HEK293 (cell line): ENCODE measurements at regions not wholly inside any gene's neighbourhood (a gene's known extent, or its start where the extent isn't known, plus 50 kb on each side); places are given as distances from the start of the nearest gene placed in this dataset.

Source experiments
- CTCF ChIA-PET: fragments of 350-600 bp; formaldehyde crosslinking; extraction: SDS; loops from one replicate; lab custom pipeline; 2021; ENCODE audit warnings: antibody characterized with exemption; lab: Yijun Ruan, JAX
- POLR2A ChIA-PET: fragments of 300-600 bp; formaldehyde crosslinking; extraction: SDS; loops from one replicate; lab custom pipeline; 2020; ENCODE audit warnings: antibody characterized with exemption, inconsistent platforms; lab: Yijun Ruan, JAX
- H3K27ac ChIP-seq: fragments of 200-500 bp; sonication (Bioruptor generic); 2 replicates; pipeline ENCODE4 v1.5.1; 2014; ENCODE audit warnings: low read depth, low read length, control low read depth, inconsistent platforms; ENCODE audit errors: extremely low read depth
- H3K36me3 ChIP-seq, 2 experiments: fragments of 200-500 bp in 1 of 2; sonication (Bioruptor generic) in 1 of 2; 1 replicate in 1 of 2; 2 replicates in 1 of 2; pipeline ENCODE4 v1.5.1; 2014 to 2017; ENCODE audit warnings: inconsistent platforms in 2 of 2, low read length in 2 of 2; ENCODE audit not compliant: control insufficient read depth in 2 of 2, insufficient read depth in 1 of 2
- H3K4me1 ChIP-seq: fragments of 200-500 bp; sonication (Bioruptor generic); 2 replicates; pipeline ENCODE4 v1.5.1; 2014; ENCODE audit warnings: mild to moderate bottlenecking, low read length, inconsistent platforms; ENCODE audit not compliant: control insufficient read depth, insufficient read depth
- H3K4me3 ChIP-seq: 2 replicates; pipeline ENCODE4 v1.5.1; 2011; ENCODE audit warnings: low read depth, mild to moderate bottlenecking, control low read depth, low read length, moderate library complexity
- H3K9me3 ChIP-seq: fragments of 200-500 bp; sonication (Bioruptor generic); 2 replicates; pipeline ENCODE4 v1.5.1; 2014; ENCODE audit warnings: low read depth, low read length, inconsistent platforms; ENCODE audit not compliant: control insufficient read depth, insufficient read depth
- HOXC10 ChIP-seq: sonication (generic); formaldehyde crosslinking; IDR thresholded peaks from 2 replicates; pipeline ENCODE4 v1.8.1; 2023; ENCODE audit warnings: mild to moderate bottlenecking, missing genetic modification reagents
- KLF16 ChIP-seq: fragments of 450-650 bp; formaldehyde crosslinking; IDR thresholded peaks from 2 replicates; pipeline ENCODE4 v1.5.1; 2017; ENCODE audit warnings: missing biosample characterization, missing genetic modification characterization
- MEIS1 ChIP-seq: sonication (generic); formaldehyde crosslinking; IDR thresholded peaks from 2 replicates; pipeline ENCODE4 v1.8.1; 2022; ENCODE audit warnings: missing genetic modification reagents, mild to moderate bottlenecking, borderline replicate concordance
- MYNN ChIP-seq: fragments of 450-650 bp; formaldehyde crosslinking; IDR thresholded peaks from 2 replicates; pipeline ENCODE4 v1.5.1; 2016; ENCODE audit warnings: missing biosample characterization, missing genetic modification characterization, borderline replicate concordance
- SP2 ChIP-seq: fragments of 450-650 bp; formaldehyde crosslinking; IDR thresholded peaks from 2 replicates; pipeline ENCODE4 v1.5.1; 2016; ENCODE audit warnings: missing biosample characterization, missing genetic modification characterization
- ZBTB20 ChIP-seq: fragments of 450-650 bp; formaldehyde crosslinking; IDR thresholded peaks from 2 replicates; pipeline ENCODE4 v1.5.1; 2016; ENCODE audit warnings: missing biosample characterization, missing genetic modification characterization
- ZBTB7A ChIP-seq: fragments of 450-650 bp; formaldehyde crosslinking; IDR thresholded peaks from 2 replicates; pipeline ENCODE4 v1.5.1; 2016; ENCODE audit warnings: low read depth, missing biosample characterization, missing genetic modification characterization
- ZBTB8A ChIP-seq: fragments of 450-650 bp; formaldehyde crosslinking; IDR thresholded peaks from 2 replicates; pipeline ENCODE4 v1.5.1; 2016; ENCODE audit warnings: missing biosample characterization, missing genetic modification characterization
- ZNF175 ChIP-seq: fragments of 450-650 bp; formaldehyde crosslinking; IDR thresholded peaks from 2 replicates; pipeline ENCODE4 v1.5.1; 2016; ENCODE audit warnings: missing biosample characterization, missing genetic modification characterization
- ZNF266 ChIP-seq: fragments of 450-650 bp; formaldehyde crosslinking; IDR thresholded peaks from 2 replicates; pipeline ENCODE4 v1.5.1; 2016; ENCODE audit warnings: missing biosample characterization, missing genetic modification characterization, low read depth
- ZNF433 ChIP-seq: fragments of 450-650 bp; formaldehyde crosslinking; IDR thresholded peaks from 2 replicates; pipeline ENCODE4 v1.5.1; 2016; ENCODE audit warnings: missing biosample characterization, missing genetic modification characterization, low read depth
- ZNF473 ChIP-seq: fragments of 450-650 bp; formaldehyde crosslinking; IDR thresholded peaks from 2 replicates; pipeline ENCODE4 v1.5.1; 2017; ENCODE audit warnings: missing biosample characterization, missing genetic modification characterization
- ZNF48 ChIP-seq: fragments of 450-650 bp; formaldehyde crosslinking; IDR thresholded peaks from 2 replicates; pipeline ENCODE4 v1.5.1; 2016; ENCODE audit warnings: missing biosample characterization, missing genetic modification characterization
- ZNF549 ChIP-seq: fragments of 450-650 bp; IDR thresholded peaks from 2 replicates; pipeline ENCODE4 v1.5.1; 2018; ENCODE audit warnings: missing biosample characterization, missing genetic modification characterization, mild to moderate bottlenecking, inconsistent platforms, moderate library complexity
- ZNF654 ChIP-seq: fragments of 450-650 bp; formaldehyde crosslinking; IDR thresholded peaks from 2 replicates; pipeline ENCODE4 v1.5.1; 2016; ENCODE audit warnings: low read depth, missing biosample characterization, missing genetic modification characterization
- ZNF76 ChIP-seq: fragments of 450-650 bp; formaldehyde crosslinking; IDR thresholded peaks from 2 replicates; pipeline ENCODE4; 2016; ENCODE audit warnings: low read depth, missing biosample characterization, missing genetic modification characterization, borderline replicate concordance
- ZNF768 ChIP-seq: fragments of 450-650 bp; formaldehyde crosslinking; IDR thresholded peaks from 2 replicates; pipeline ENCODE4 v1.5.1; 2018; ENCODE audit warnings: missing biosample characterization, mild to moderate bottlenecking, missing genetic modification characterization
- ZNF791 ChIP-seq: fragments of 450-650 bp; formaldehyde crosslinking; IDR thresholded peaks from 2 replicates; pipeline ENCODE4 v1.5.1; 2016; ENCODE audit warnings: missing biosample characterization, missing genetic modification characterization
- ZNF830 ChIP-seq: fragments of 450-650 bp; IDR thresholded peaks from 2 replicates; pipeline ENCODE4 v1.5.0; 2018; ENCODE audit warnings: missing biosample characterization, missing genetic modification characterization, low read depth, mild to moderate bottlenecking, moderate library complexity
- TF ChIP-seq, protein P1 (sequence below): fragments of 450-650 bp; formaldehyde crosslinking; optimal IDR thresholded peaks from 2 replicates; pipeline ENCODE3; 2016; ENCODE audit warnings: missing biosample characterization, mild to moderate bottlenecking, missing genetic modification characterization
- TF ChIP-seq, protein P2 (sequence below): fragments of 450-650 bp; formaldehyde crosslinking; IDR thresholded peaks from 2 replicates; pipeline ENCODE4 v1.5.1; 2017; ENCODE audit warnings: missing biosample characterization, mild to moderate bottlenecking, missing genetic modification characterization, moderate library complexity
- TF ChIP-seq, protein P3 (sequence below): fragments of 450-650 bp; formaldehyde crosslinking; IDR thresholded peaks from 2 replicates; pipeline ENCODE4 v1.5.1; 2016; ENCODE audit warnings: missing biosample characterization, missing genetic modification characterization
- TF ChIP-seq, protein P4 (sequence below): fragments of 450-650 bp; formaldehyde crosslinking; IDR thresholded peaks from 2 replicates; pipeline ENCODE4 v1.5.1; 2016; ENCODE audit warnings: missing biosample characterization, missing genetic modification characterization, borderline replicate concordance

DNA sequence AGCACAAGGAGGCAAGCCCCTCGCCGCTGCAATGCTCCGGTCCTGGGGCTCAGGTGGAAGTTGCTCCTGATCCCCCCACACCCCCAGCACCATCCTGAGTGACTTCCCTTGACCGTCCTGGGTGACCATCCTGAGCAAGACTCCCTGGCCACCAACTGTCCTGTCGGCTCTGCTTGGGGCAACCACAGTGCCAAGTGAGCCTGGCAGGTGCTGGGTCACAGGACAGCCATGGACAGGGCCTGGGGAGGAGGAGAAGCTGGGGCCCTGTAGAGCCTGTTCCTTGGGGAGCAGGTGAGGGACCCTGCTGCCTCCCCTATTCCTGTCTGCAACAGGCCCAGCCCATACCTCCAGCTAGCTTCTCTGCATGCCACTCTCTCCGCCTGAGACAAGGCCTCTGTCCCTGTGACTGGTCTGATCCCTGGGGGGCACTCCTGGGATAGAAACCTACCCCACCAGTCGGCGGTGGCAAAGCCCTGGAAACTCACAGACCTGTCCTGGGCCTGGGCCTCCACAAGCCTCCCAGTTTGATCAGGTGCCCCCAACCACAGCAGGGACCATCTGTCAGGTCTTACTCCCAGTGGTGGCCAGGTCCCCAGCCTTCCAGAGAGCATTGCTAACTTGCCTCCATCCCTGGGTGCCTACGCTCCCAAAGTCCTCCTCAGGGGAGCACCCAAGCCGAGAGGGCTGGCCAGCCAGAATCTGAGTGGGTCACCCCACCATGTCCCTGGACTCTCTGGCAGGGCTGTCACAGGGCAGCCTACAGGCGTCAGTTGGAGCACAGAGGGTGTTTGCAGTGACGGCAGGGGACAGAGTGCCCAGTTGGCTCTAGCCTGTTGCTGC, 68.7 kb upstream of the WNT7B start (continued):
- TF ChIP-seq, protein P1, sequence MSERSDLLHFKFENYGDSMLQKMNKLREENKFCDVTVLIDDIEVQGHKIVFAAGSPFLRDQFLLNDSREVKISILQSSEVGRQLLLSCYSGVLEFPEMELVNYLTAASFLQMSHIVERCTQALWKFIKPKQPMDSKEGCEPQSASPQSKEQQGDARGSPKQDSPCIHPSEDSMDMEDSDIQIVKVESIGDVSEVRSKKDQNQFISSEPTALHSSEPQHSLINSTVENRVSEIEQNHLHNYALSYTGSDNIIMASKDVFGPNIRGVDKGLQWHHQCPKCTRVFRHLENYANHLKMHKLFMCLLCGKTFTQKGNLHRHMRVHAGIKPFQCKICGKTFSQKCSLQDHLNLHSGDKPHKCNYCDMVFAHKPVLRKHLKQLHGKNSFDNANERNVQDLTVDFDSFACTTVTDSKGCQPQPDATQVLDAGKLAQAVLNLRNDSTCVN (tag by site-specific recombination), result no peak

DNA sequence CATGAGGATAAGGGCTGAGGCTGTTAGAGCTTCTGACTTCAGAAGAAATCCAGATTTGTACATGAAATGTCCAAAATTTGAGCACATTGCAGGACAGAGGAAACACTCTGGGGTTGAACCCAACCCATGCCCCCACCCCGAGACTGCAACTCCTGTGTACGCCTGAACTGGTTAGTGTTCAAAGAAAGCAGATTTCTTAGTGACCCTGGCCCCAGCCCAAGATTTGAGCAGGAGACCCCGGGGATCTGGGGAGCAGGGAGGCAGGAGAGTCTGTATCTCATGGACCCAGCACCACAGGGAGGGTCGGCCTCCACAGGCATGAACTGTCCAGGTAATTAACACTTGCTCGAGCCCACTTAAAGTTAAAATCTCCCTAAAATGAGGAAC, 69.3 kb upstream of the WNT7B start:
- POLR2A ChIA-PET, result no interaction called here
- Histone ChIP-seq H3K9me3 (no peaks in the 10 kb centered on the region), H3K4me3 (no peak overlapping the region), H3K27ac (no peak overlapping the region), H3K36me3 (no peaks in the 10 kb centered on the region), H3K4me1 (no peaks in the 10 kb centered on the region)
- CTCF ChIA-PET, result interaction anchor here (1.0 kb wide), 1 partner anchor 10 kb away, joined by 3 read pairs; no protein-coding TSS in a partner anchor
- no peak for TF ChIP-seq ZNF48 (tag by site-specific recombination)
- TF ChIP-seq ZNF654 (tag by site-specific recombination), result no peak
- TF ChIP-seq ZNF175, result no peak
- TF ChIP-seq MYNN (tag by site-specific recombination), result no peak
- TF ChIP-seq ZNF433, result no peak
- TF ChIP-seq ZNF549 (tag by site-specific recombination), result no peak
- TF ChIP-seq ZBTB7A (tag by site-specific recombination), result no peak

DNA sequence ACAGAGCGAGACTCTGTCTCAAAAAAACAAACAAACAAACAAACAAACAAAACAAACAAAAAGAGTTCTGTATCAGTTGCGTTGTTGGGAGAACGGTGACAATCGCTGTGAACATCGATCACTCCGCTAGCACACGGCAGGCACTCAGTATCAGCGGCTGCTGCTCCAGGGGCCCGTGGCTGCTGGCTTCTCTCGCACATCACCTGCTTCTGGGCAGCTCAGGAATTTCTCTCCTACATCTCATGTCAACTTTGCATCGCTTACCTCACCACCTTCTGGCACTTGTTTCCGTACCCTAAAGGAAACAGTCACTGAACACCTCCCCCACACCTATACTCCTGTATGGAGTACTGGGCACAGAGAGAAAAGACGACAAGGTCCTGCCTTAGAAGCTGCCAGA, 70.3 kb upstream of the WNT7B start:
- Histone ChIP-seq H3K27ac (no peak overlapping the region), H3K4me3 (no peak overlapping the region), H3K36me3 (no peaks in the 10 kb centered on the region), H3K4me1 (no peaks in the 10 kb centered on the region; the same call in 1 of the 2 replicates), H3K9me3 (no peaks in the 10 kb centered on the region)
- ChIA-PET CTCF (interaction anchor here (0.6 to 1.2 kb wide), 2 partner anchors 26 to 40 kb away, joined by 3 to 4 read pairs; no protein-coding TSS in a partner anchor), POLR2A (interaction anchor here (2.4 kb wide), 1 partner anchor 11 kb away, joined by 8 read pairs; no protein-coding TSS in a partner anchor)
- TF ChIP-seq HOXC10 (no peak), ZNF830 (no peak), ZNF473 (tag by site-specific recombination) (no peak), MYNN (tag by site-specific recombination) (no peak), ZNF266 (no peak), ZBTB8A (tag by site-specific recombination) (no peak), ZNF791 (no peak), KLF16 (tag by site-specific recombination) (no peak), ZNF76 (tag by site-specific recombination) (no peak), ZBTB20 (tag by site-specific recombination) (no peak), SP2 (tag by site-specific recombination) (no peak), MEIS1 (CRISPR knock-in tag) (no peak), ZNF768 (tag by site-specific recombination) (no peak)
- TF ChIP-seq, protein P2, sequence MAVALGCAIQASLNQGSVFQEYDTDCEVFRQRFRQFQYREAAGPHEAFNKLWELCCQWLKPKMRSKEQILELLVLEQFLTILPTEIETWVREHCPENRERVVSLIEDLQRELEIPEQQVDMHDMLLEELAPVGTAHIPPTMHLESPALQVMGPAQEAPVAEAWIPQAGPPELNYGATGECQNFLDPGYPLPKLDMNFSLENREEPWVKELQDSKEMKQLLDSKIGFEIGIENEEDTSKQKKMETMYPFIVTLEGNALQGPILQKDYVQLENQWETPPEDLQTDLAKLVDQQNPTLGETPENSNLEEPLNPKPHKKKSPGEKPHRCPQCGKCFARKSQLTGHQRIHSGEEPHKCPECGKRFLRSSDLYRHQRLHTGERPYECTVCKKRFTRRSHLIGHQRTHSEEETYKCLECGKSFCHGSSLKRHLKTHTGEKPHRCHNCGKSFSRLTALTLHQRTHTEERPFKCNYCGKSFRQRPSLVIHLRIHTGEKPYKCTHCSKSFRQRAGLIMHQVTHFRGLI (tag by site-specific recombination), result no peak
- TF ChIP-seq, protein P3, sequence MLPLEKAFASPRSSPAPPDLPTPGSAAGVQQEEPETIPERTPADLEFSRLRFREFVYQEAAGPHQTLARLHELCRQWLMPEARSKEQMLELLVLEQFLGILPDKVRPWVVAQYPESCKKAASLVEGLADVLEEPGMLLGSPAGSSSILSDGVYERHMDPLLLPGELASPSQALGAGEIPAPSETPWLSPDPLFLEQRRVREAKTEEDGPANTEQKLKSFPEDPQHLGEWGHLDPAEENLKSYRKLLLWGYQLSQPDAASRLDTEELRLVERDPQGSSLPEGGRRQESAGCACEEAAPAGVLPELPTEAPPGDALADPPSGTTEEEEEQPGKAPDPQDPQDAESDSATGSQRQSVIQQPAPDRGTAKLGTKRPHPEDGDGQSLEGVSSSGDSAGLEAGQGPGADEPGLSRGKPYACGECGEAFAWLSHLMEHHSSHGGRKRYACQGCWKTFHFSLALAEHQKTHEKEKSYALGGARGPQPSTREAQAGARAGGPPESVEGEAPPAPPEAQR (tag by site-specific recombination), result no peak
- TF ChIP-seq, protein P4, sequence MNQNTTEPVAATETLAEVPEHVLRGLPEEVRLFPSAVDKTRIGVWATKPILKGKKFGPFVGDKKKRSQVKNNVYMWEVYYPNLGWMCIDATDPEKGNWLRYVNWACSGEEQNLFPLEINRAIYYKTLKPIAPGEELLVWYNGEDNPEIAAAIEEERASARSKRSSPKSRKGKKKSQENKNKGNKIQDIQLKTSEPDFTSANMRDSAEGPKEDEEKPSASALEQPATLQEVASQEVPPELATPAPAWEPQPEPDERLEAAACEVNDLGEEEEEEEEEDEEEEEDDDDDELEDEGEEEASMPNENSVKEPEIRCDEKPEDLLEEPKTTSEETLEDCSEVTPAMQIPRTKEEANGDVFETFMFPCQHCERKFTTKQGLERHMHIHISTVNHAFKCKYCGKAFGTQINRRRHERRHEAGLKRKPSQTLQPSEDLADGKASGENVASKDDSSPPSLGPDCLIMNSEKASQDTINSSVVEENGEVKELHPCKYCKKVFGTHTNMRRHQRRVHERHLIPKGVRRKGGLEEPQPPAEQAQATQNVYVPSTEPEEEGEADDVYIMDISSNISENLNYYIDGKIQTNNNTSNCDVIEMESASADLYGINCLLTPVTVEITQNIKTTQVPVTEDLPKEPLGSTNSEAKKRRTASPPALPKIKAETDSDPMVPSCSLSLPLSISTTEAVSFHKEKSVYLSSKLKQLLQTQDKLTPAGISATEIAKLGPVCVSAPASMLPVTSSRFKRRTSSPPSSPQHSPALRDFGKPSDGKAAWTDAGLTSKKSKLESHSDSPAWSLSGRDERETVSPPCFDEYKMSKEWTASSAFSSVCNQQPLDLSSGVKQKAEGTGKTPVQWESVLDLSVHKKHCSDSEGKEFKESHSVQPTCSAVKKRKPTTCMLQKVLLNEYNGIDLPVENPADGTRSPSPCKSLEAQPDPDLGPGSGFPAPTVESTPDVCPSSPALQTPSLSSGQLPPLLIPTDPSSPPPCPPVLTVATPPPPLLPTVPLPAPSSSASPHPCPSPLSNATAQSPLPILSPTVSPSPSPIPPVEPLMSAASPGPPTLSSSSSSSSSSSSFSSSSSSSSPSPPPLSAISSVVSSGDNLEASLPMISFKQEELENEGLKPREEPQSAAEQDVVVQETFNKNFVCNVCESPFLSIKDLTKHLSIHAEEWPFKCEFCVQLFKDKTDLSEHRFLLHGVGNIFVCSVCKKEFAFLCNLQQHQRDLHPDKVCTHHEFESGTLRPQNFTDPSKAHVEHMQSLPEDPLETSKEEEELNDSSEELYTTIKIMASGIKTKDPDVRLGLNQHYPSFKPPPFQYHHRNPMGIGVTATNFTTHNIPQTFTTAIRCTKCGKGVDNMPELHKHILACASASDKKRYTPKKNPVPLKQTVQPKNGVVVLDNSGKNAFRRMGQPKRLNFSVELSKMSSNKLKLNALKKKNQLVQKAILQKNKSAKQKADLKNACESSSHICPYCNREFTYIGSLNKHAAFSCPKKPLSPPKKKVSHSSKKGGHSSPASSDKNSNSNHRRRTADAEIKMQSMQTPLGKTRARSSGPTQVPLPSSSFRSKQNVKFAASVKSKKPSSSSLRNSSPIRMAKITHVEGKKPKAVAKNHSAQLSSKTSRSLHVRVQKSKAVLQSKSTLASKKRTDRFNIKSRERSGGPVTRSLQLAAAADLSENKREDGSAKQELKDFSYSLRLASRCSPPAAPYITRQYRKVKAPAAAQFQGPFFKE, result no peak
